ENCODE measurements at regions not wholly inside any gene's neighbourhood (a gene's known extent, or its start where the extent isn't known, plus 50 kb on each side); places are given as distances from the start of the nearest gene placed in this dataset.

- no peak for DNase-seq (ENCODE audit: low spot score)
Observed at GRCh38 chr2:138441916-138442315, 59.7 kb upstream of the SPOPL start.

GRCh38 chr2:138444411-138444810 is 57.2 kb upstream of the SPOPL start:
- no peak for DNase-seq (ENCODE audit: low spot score)

DNA sequence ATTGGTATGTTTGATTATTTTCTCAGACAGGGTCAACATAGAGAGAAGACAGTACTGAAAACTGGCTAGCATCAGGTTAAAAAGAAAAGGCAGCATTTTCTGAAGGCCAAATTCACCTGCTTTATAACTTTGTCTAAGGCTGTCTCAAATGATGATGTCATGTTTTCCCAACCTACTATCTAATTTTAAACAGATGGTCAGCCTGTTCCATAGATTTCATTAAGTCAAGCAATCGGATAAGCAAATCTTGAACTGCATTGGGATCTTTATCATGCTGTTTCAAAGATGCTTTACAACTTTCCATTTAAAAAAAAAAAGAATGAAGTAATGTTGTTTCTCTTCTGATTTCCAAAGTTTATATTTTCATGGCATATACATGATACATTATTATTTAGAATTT is 56.3 kb upstream of the SPOPL start:
- DNase-seq (ENCODE audit: low spot score) = no peak

DNA sequence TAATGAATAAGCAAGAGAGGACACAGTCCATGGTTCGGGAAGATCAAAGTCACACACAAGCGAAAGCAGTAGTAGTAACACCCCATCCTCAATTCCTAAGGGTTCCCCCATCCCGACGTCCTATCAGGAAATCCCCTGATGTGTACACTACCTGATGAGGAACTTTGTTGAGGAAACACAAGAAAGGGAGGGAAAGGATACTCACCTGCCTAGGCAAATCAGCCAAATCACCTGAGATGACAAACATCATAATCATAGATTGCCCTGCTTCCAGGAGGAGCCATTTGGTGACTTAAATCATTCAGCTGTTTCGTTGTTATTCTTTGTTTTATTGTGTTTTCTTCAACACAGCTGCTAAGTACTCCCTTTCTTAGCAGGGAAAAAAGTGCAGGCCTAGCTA is 55.5 kb upstream of the SPOPL start:
- no peak for DNase-seq (ENCODE audit: low spot score)

DNA sequence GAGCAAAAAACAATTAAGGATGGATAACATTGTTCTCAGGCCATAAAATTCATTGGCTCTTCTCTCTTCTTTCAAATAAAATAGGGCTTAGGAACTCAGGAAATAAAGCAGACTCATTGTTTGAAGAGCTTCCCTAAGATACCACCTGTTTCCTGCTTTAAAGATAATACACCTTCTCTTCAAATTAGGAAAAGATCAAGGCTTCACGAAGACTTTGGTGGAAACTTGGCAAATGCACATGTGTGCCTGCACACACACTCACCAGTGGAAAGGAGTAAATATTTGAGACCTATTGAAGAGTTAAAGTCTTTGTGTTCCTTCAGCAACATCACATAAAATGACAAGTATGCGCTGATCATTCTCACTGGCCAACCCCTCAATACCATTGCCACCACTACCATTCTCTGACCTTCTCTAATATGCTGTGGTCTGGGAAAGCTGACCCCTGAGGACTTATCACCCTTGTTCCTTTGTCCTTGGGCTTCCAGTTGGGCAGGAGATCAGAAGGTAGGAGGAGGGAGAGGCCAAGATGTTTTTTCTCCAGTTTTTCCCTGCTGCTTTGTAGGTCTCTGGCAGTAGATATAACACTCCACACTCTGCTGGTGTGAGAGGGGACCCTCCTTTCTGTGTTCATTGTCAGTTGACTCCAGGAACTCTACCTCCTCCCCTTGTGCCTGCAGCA is 53.5 kb upstream of the SPOPL start:
- DNase-seq (ENCODE audit: low spot score) = no peak
